HepG2 (cell line): ENCODE measurements at regions not wholly inside any gene's neighbourhood (a gene's known extent, or its start where the extent isn't known, plus 50 kb on each side); places are given as distances from the start of the nearest gene placed in this dataset.

ENCODE experiments used
- ATAC-seq: fragments of 200-7000 bp; cut with Tn5 transposase; 3 replicates; pipeline ENCODE4 v1.9.1; 2020; ENCODE audit warnings: mild to moderate bottlenecking, moderate library complexity
- BruUV-seq: library from RNA; stranded (reverse); fragments of 400-500 nt; replicated peaks from 2 replicates; lab custom pipeline; 2021; lab: Mats Ljungman, UMichigan
- CTCF ChIA-PET: fragments of 300-600 bp; formaldehyde crosslinking; extraction: SDS; loops from one replicate; lab custom pipeline; 2021; ENCODE audit warnings: low total read pairs, inconsistent platforms, low intra/inter-chr PET ratio; lab: Yijun Ruan, JAX
- POLR2A ChIA-PET: fragments of 350-600 bp; sonication (Branson Sonifier 250); formaldehyde crosslinking; loops from one replicate; lab custom pipeline; 2020; ENCODE audit warnings: antibody characterized with exemption, inconsistent platforms; lab: Yijun Ruan, JAX
- DNase-seq: peaks from one replicate; pipeline ENCODE4 v3.0.0-alpha.2; 2015; ENCODE audit warnings: low spot score
- FAIRE-seq: peaks from 3 replicates; lab custom pipeline; 2011; peaks lifted over from hg19 to GRCh38; lab: Jason Lieb, UNC
- H2AFZ ChIP-seq: one replicate; pipeline ENCODE4 v1.6.1; 2011; ENCODE audit warnings: low read length, inconsistent platforms
- H3K27ac ChIP-seq: fragments of 300-600 bp; 3 replicates; pipeline ENCODE4 v1.8.0; 2011; ENCODE audit warnings: mixed run types, mild to moderate bottlenecking, mixed read lengths, low read length, inconsistent platforms; ENCODE audit not compliant: insufficient read depth; ENCODE audit errors: extremely low read length
- H3K27me3 ChIP-seq, 2 experiments: fragments of 200-600 bp in 1 of 2; 2 replicates in 1 of 2; 3 replicates in 1 of 2; pipeline versions ENCODE4 v1.6.0 to v1.8.0; 2011; ENCODE audit warnings: low read length in 2 of 2, mild to moderate bottlenecking in 2 of 2, moderate library complexity in 2 of 2, inconsistent platforms in 1 of 2; ENCODE audit not compliant: insufficient read depth in 2 of 2, control insufficient read depth in 1 of 2
- H3K36me3 ChIP-seq, 2 experiments: fragments of 200-600 bp in 1 of 2; replicated peaks in 1 of 2; 2 replicates in 1 of 2; 3 replicates in 1 of 2; pipeline versions ENCODE4 v1.5.1 to v1.8.0; 2011; ENCODE audit warnings: low read length in 2 of 2, inconsistent platforms in 1 of 2; ENCODE audit not compliant: insufficient read depth in 2 of 2, control insufficient read depth in 1 of 2
- H3K4me1 ChIP-seq: 2 replicates; pipeline ENCODE4 v1.5.1; 2012; ENCODE audit warnings: low read length, inconsistent platforms; ENCODE audit not compliant: insufficient read depth
- H3K4me2 ChIP-seq: 2 replicates; pipeline ENCODE4 v1.6.0; 2011; ENCODE audit warnings: low read depth, low read length, inconsistent platforms
- H3K4me3 ChIP-seq, 3 experiments: fragments of 200-600 bp in 1 of 3; sonication (generic), shearing (Covaris generic) in 1 of 3; replicated peaks in 1 of 3; 2 replicates each; pipeline ENCODE4 v1.5.1; 2011 to 2016; ENCODE audit warnings: low read length in 3 of 3, inconsistent platforms in 2 of 3, low read depth in 2 of 3, mild to moderate bottlenecking in 2 of 3, control low read depth in 1 of 3, mixed read lengths in 1 of 3; ENCODE audit not compliant: insufficient read depth in 1 of 3
- H3K79me2 ChIP-seq: one replicate; pipeline ENCODE4 v1.6.1; 2011; ENCODE audit warnings: low read length, inconsistent platforms; ENCODE audit not compliant: insufficient read depth
- H3K9ac ChIP-seq: 2 replicates; pipeline ENCODE4 v1.6.0; 2011; ENCODE audit warnings: mild to moderate bottlenecking, low read depth, low read length, inconsistent platforms; ENCODE audit not compliant: insufficient read depth
- H3K9me3 ChIP-seq: 2 replicates; pipeline ENCODE4 v1.5.1; 2012; ENCODE audit warnings: mild to moderate bottlenecking, low read length
- H4K20me1 ChIP-seq: 2 replicates; pipeline ENCODE4 v1.6.0; 2011; ENCODE audit warnings: inconsistent platforms, mild to moderate bottlenecking, low read length, moderate library complexity; ENCODE audit not compliant: insufficient read depth
- E2F5 ChIP-seq: sonication (generic); formaldehyde crosslinking; conservative IDR thresholded peaks from 2 replicates; pipeline ENCODE4 v1.4.0; 2020; ENCODE audit warnings: missing genetic modification reagents
- FLYWCH1 ChIP-seq: sonication (generic); formaldehyde crosslinking; IDR thresholded peaks from 2 replicates; pipeline ENCODE4 v1.8.1; 2023; ENCODE audit warnings: mild to moderate bottlenecking, missing genetic modification reagents
- HINFP ChIP-seq: sonication (generic); formaldehyde crosslinking; IDR thresholded peaks from 2 replicates; pipeline ENCODE4 v1.4.0; 2020; ENCODE audit warnings: low read depth, mild to moderate bottlenecking, missing genetic modification reagents
- KLF6 ChIP-seq: IDR thresholded peaks from 2 replicates; pipeline ENCODE4 v1.8.0; 2016; ENCODE audit warnings: missing biosample characterization, missing genetic modification reagents
- NONO ChIP-seq, 2 experiments: fragments of 450-650 bp in 1 of 2; sonication (generic) in 1 of 2; formaldehyde crosslinking in 1 of 2; IDR thresholded peaks in 1 of 2; conservative IDR thresholded peaks in 1 of 2; 2 replicates each; pipeline versions ENCODE4 v1.6.1 to v1.8.0; 2017 to 2022; ENCODE audit warnings: mild to moderate bottlenecking in 1 of 2, missing genetic modification reagents in 1 of 2, moderate library complexity in 1 of 2
- SKIL ChIP-seq: sonication (generic); formaldehyde crosslinking; IDR thresholded peaks from 2 replicates; pipeline ENCODE4 v1.8.0; 2022; ENCODE audit warnings: missing genetic modification reagents, mild to moderate bottlenecking, moderate library complexity, borderline replicate concordance
- SMAD1 ChIP-seq: sonication (generic); formaldehyde crosslinking; IDR thresholded peaks from 2 replicates; pipeline ENCODE4 v1.4.0; 2020; ENCODE audit warnings: missing genetic modification reagents, low read depth, mild to moderate bottlenecking, borderline replicate concordance
- ZNF280B ChIP-seq: sonication (generic); formaldehyde crosslinking; IDR thresholded peaks from 2 replicates; pipeline ENCODE4 v1.5.0; 2020; ENCODE audit warnings: missing genetic modification reagents, mild to moderate bottlenecking, borderline replicate concordance
- ZNF468 ChIP-seq: sonication (generic); formaldehyde crosslinking; IDR thresholded peaks from 2 replicates; pipeline ENCODE4 v1.8.0; 2022; ENCODE audit warnings: mild to moderate bottlenecking, moderate library complexity, missing genetic modification reagents
- WGBS: methylation state at CpG from one replicate; pipeline ENCODE4 v1.1.6; 2017; ENCODE audit warnings: low lambda C conversion rate; 5-methylcytosine and 5-hydroxymethylcytosine counted together
- in situ Hi-C: cut with HindIII; loops from 2 replicates; pipeline ENCODE4 v1.10.0; 2017; ENCODE audit warnings: low pct_unique_long_range_greater_than_20kb; ENCODE audit not compliant: extremely low pct_ligation_motif_present
- intact Hi-C: fragments of 100-400 bp; cut with micrococcal nuclease; formaldehyde crosslinking; loops from one replicate; pipeline ENCODE4 v1.10.0; 2022; ENCODE audit not compliant: unreplicated experiment

GRCh38 chr5:58346041-58346440 is 113.8 kb downstream of the PLK2 start (continued):
- TF ChIP-seq ZNF280B (CRISPR knock-in tag) (no peak), SKIL (CRISPR knock-in tag) (no peak), KLF6 (CRISPR knock-in tag) (no peak), HINFP (no peak)
- TF ChIP-seq, all 625 proteins: peak for 0

- no peaks in the 10 kb centered on the region for H3K79me2 ChIP-seq
- TF ChIP-seq NONO (IDR thresholded peaks at IDR 0.05) (no peak), NONO (CRISPR knock-in tag; conservative IDR thresholded peaks at IDR 0.05) (no peak), SMAD1 (CRISPR knock-in tag) (no peak), FLYWCH1 (CRISPR knock-in tag) (no peak), E2F5 (no peak), ZNF468 (CRISPR knock-in tag) (no peak)
- no peaks in the 10 kb centered on the region; a peak in 1 of 5 replicates for H3K27me3 ChIP-seq
- ATAC-seq (no peak), DNase-seq (no peak), FAIRE-seq (no peak)
- no peak overlapping the region for H3K4me2 ChIP-seq
- no peaks in the 10 kb centered on the region for H3K36me3 ChIP-seq
- H3K27ac ChIP-seq, result no peak overlapping the region
- intact Hi-C loops (no loop called here), in situ Hi-C loops (no loop called here)
- CTCF ChIA-PET, result no interaction called here
- no peak overlapping the region for H3K4me3 ChIP-seq
- WGBS, result 0% methylated on average over 2 of the region's 2 CpGs
- BruUV-seq, result no TSS peak
- POLR2A ChIA-PET, result no interaction called here
- H4K20me1 ChIP-seq, result no peaks in the 10 kb centered on the region
- no peaks in the 10 kb centered on the region for H3K9me3 ChIP-seq
- H2AFZ ChIP-seq, result no peak overlapping the region
- no peaks in the 10 kb centered on the region for H3K4me1 ChIP-seq
- no peak overlapping the region for H3K9ac ChIP-seq
Observed at GRCh38 chr5:58341476-58341875, 118.4 kb downstream of the PLK2 start.
